HG02571 (cell line): ENCODE measurements at regions not wholly inside any gene's neighbourhood (a gene's known extent, or its start where the extent isn't known, plus 50 kb on each side); places are given as distances from the start of the nearest gene placed in this dataset.
"Not testable (repeated sequence)": the region's sequence is repeated elsewhere in the genome, so short reads cannot be mapped to it uniquely, and the experiment has no call there.

Experiments used
- ATAC-seq: cut with Tn5 transposase; IDR thresholded peaks from one replicate; pipeline ENCODE4 v1.9.1; 2021; ENCODE audit warnings: mild to moderate bottlenecking, moderate library complexity; ENCODE audit not compliant: unreplicated experiment

GRCh38 chr10:109307102-109307501, 616.2 kb downstream of the XPNPEP1 start:
- not testable (repeated sequence) for ATAC-seq

- ATAC-seq: no peak
Observed at GRCh38 chr10:109306698-109307097, 616.6 kb downstream of the XPNPEP1 start.

GRCh38 chr10:109287858-109288257, 635.5 kb downstream of the XPNPEP1 start:
- ATAC-seq: no peak

GRCh38 chr10:109282510-109282909, 640.8 kb downstream of the XPNPEP1 start:
- ATAC-seq: no peak

DNA sequence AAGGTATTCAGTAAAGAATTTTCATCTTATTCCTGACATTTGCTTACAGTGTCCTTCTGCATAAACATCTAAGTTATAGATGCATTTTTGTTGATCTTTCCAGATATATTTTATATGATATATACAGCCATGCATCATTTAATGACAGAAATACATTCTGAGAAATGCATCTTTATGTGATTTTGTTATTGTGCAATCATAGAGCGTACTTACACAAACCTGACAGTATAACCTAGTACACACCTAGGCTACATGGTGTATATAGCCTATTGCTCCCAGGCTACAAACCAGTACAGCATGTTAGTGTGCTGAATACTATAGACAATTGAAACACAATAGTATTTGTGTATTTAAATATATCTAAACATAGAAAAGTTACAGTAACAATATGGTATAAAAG, 642.0 kb downstream of the XPNPEP1 start:
- no peak for ATAC-seq

GRCh38 chr10:109280837-109281236, 642.5 kb downstream of the XPNPEP1 start:
- no peak for ATAC-seq

DNA sequence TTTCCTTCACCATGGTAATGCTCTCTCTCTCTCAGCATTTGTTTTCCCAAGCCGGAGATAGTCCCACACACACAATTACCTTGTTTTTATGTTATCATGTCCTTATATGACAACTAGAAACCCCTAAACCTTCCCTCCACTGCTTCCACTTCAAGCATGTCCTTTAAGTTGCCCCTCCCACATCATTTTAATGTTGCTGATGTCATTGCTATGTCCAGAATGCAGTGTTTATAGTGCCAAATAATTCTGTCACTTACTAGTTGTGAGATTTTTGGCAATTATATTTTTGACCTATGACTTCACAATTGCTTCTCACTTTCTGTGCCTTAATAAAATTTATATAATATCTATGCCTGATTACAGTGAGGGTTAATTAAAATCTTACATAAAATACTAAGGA, 645.9 kb downstream of the XPNPEP1 start:
- ATAC-seq: no peak

GRCh38 chr10:109275960-109276359, 647.4 kb downstream of the XPNPEP1 start:
- ATAC-seq: no peak

DNA sequence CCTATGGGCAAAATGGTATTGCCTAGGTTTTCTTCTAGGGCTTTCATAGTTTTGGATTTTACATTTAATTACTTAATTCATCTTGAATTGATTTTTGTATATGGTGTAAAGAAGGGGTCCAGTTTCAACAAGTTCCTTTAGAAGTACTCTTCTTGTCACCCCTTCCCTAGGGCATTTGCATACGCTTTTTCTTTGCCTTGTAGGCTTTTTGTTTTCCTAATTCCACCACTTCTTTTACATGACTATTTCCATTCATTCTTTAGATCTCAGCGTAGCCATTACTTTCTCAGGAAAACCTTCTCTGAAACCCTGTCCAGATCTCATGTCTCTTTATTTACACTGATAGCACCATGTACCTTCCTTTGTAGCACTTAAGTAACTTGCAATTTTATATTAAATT, 648.6 kb downstream of the XPNPEP1 start:
- ATAC-seq: no peak

DNA sequence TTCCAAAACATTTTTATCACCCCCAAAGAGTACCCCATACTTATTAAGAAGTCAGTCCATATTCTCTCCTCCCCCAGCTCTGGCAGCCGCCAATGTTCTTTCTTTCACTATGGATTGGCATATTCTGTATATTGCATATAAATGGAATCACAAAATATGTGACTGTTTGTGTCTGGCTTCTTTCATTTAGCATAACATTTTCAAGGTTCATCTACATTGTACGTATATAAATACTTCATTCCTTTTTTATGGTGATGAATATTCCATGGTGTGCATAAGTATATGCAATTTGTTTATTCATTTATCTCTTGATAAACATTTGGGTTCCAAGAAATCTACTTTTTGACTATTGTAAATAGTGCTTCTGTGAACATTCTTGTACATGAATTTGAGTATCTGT, 653.1 kb downstream of the XPNPEP1 start:
- no peak for ATAC-seq

GRCh38 chr10:109264004-109264403, 659.3 kb downstream of the XPNPEP1 start:
- ATAC-seq: no peak

DNA sequence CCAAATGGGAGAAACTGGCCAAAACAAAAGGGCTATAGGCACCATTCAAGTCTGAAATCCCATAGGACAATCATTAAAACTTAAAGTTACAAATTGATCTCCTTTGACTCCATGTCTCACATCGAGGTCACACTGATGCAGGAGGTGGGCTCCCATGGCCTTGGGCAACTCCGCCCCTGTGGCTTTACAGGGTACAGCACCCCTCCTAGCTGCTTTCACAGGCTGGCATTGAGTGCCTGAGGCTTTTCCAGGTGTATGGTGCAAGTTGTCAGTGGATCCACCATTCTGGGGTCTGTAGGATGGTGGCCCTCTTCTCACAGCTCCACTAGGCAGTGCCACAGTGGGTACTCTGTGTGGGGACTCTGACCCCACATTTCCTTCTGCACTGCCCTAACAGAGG, 662.1 kb downstream of the XPNPEP1 start:
- no peak for ATAC-seq

- ATAC-seq: no peak
Observed at GRCh38 chr10:109259293-109259692, 664.0 kb downstream of the XPNPEP1 start.

DNA sequence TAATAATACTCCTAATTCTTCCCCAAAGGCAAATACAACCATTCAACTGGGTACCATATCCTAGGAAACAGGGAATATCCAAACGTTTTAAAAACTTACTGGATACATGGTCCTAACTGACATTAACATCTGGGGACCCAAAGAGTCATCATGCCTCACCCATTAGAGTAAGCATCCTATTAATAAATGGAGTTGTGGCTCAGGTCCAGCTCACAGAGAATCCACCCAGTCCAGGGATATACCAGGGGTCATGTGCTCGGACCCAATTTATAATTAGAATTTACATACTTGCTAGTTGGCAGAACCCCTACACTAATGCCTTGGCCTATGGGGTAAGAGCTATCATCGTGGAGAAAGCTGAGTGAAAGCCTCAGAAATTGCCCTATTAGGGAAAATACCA, 670.0 kb downstream of the XPNPEP1 start:
- no peak for ATAC-seq

- ATAC-seq: no peak
Observed at GRCh38 chr10:109250152-109250551, 673.2 kb downstream of the XPNPEP1 start.

DNA sequence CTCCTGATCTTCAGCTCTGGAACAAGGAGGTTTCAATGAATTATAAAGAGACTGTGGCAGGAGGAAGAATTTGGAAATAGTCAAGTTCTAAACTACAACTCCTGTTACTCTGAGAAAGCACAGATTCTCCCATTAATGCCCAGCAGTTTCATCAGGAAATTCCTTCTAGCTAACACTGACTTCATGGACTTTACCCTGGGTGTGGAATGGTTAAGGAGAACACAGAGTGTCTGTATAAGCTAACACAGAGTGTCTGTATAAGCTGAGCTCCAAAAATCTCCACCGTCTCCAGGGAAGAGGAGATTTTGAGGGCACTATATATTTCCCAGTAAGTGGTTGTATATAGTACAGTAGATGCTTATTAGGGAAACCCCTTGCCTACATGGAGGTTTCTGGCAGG, 675.5 kb downstream of the XPNPEP1 start:
- no peak for ATAC-seq

GRCh38 chr10:109245821-109246220, 677.5 kb downstream of the XPNPEP1 start:
- no peak for ATAC-seq

DNA sequence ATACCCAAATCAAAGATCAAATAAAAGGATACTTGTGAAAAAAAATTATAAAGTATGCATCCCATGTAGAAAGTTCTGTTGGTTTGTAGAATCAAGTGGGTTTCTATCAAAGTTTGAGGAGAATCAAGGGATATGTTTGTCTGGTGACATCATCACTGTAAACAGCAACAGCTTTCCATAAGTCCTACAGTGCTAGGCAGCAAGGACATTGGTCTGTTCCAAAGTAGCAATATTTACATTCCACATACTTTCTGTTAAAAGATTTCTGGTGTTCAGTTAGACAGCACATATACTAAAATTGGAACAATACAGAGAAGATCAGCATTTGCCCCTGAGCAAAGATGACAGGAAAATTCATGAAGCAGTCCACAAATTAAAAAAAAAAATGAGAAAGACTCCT, 683.9 kb downstream of the XPNPEP1 start:
- no peak for ATAC-seq

- ATAC-seq: no peak
Observed at GRCh38 chr10:109237682-109238081, 685.6 kb downstream of the XPNPEP1 start.

DNA sequence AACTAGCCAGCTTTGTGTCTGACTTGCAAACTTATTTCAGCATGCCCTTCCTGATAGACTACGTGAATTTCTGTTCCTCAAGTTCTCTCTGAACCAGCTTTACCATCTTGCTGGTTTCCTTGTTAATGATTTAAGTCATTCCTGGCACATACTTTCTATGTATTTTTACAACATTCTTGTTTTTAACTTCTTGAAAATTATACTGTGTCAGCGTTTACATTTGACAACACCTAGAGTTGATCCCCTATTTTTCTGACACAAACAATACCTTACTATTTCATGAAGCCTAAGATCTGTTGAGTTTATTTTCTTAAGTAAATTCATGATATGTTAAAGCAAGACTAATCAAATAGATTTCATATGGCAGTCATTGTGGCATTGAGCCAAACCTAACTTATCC, 686.3 kb downstream of the XPNPEP1 start:
- no peak for ATAC-seq

GRCh38 chr10:109223533-109223932, 699.8 kb downstream of the XPNPEP1 start:
- not testable (repeated sequence) for ATAC-seq

DNA sequence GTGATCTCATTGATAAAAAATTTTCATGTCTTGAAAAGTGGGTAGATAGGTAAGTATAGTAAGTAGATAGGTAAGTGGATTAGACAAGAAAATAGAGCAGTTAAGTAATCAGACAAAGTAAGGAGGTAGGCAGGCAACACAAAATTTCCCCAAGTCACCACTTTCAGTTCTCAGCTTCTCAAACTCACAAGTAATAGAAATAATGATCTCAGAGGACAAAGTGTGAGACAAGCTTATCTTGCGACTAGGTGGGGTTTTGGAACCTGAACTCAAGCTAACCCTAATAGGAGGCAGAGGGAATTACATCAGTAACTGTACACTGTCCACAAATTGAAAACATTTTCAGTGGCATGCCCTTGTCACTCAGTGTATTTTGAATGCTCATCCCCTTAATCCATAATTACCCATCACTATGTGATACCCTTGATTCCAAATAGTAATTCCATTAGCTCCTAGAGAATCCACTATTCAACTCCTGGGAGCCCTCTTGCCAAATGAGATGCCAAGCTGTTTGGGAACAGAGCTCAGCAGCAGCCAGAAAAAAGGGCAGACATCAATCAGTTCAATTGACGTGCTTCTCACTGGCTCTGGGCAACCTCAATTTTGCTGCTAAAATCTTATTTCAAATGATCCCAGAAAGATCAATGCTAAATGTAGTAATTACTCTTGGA, 703.2 kb downstream of the XPNPEP1 start:
- ATAC-seq: no peak

- ATAC-seq: no peak
Observed at GRCh38 chr10:109218207-109218606, 705.1 kb downstream of the XPNPEP1 start.
